GM12801 (cell line): ENCODE measurements at regions not wholly inside any gene's neighbourhood (a gene's known extent, or its start where the extent isn't known, plus 50 kb on each side); places are given as distances from the start of the nearest gene placed in this dataset.

Source experiments
- TF ChIP-seq, protein P1 (sequence below): IDR thresholded peaks from one replicate; pipeline ENCODE4 v1.5.1; 2011; ENCODE audit warnings: control low read depth; ENCODE audit not compliant: insufficient read length; ENCODE audit errors: extremely low read depth

DNA sequence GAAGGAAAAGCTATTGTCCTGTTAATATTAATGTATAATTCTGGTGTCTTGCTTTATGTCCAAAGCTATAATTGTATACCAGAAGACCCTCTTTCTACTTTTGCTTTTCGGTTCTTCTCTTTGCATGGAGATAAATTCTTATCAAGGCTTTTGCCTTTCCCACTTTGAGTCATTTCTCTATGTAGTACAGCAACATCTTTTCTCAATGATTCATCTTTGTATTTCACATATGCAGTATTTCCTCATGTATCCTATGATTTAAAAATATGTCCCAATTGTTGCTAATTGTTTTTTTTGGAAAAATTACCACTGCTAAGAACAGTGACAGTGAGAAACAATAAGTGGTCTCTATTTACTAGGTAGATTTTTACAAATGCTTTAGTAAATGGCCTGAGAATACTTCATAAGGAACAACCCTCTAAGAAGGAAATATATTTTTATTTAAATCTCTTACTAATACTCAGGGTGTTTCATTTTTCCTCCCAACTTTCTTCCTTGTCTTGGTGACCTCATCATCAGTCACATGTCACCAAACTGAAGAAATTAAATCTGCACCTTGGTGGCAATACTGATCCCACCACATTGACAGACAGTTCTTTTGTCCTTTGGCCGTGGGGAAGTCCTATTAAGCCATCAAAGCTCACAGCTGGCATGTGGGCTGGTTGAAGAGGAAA lies 290.6 kb downstream of the SATB1 start:
- TF ChIP-seq, protein P1, sequence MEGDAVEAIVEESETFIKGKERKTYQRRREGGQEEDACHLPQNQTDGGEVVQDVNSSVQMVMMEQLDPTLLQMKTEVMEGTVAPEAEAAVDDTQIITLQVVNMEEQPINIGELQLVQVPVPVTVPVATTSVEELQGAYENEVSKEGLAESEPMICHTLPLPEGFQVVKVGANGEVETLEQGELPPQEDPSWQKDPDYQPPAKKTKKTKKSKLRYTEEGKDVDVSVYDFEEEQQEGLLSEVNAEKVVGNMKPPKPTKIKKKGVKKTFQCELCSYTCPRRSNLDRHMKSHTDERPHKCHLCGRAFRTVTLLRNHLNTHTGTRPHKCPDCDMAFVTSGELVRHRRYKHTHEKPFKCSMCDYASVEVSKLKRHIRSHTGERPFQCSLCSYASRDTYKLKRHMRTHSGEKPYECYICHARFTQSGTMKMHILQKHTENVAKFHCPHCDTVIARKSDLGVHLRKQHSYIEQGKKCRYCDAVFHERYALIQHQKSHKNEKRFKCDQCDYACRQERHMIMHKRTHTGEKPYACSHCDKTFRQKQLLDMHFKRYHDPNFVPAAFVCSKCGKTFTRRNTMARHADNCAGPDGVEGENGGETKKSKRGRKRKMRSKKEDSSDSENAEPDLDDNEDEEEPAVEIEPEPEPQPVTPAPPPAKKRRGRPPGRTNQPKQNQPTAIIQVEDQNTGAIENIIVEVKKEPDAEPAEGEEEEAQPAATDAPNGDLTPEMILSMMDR, result no peak

DNA sequence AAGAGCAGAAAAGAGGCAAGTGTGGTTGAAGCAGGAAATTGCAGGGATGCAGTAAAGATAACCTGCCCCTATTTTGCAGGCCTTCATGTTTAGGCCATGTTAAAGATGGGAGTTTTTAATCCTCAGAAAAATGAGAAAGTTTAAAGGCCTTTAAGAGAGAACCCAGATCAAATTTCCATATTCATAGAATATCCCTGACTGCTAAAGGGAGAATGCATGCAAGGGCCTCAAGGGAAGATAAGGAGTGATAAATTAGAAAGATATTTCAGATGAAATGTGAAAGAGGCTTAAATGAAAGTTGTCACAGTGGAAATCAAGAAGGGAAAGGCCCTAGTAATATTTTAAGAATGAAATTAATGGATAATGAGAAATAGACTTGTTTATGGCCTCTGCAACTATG lies 292.1 kb downstream of the SATB1 start:
- TF ChIP-seq, protein P1, result no peak

DNA sequence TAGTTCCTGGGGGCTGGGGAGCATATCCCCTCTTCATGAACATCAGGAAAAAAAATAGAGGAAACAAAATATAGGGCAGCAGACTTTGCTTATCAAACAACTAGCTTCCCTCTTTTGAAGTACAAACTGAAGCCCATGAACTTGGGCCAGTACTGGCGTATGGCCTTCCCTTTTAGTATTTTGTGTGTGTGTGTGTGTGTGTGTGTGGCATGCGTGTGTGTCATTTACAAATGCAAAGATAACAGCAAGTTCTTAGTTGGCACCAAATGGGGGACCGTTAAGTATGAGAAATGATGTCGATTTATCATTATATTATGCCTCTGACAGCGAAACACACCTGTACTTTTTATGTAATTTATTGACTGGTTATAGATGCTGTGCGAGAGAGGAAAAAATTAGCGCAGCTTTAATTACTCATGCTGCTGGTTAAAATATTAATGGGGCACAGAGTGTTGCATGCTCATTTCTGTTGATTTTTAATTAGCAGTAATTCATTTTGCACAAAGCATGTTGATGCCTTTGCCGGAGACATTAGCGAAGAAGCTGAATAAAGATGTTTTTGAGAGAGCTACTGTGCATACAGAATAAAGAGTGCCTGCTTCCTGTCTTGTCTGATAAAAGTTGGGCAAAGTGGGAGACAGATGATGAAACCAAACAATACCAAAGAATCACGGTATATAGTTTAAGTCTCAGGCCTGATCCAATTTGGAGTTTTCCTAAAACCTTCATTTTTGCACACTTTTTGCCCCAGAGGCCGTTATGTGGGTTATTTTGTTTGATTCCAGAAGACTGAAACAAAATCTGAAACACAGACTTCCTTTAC lies 297.1 kb downstream of the SATB1 start:
- TF ChIP-seq, protein P1, result no peak

DNA sequence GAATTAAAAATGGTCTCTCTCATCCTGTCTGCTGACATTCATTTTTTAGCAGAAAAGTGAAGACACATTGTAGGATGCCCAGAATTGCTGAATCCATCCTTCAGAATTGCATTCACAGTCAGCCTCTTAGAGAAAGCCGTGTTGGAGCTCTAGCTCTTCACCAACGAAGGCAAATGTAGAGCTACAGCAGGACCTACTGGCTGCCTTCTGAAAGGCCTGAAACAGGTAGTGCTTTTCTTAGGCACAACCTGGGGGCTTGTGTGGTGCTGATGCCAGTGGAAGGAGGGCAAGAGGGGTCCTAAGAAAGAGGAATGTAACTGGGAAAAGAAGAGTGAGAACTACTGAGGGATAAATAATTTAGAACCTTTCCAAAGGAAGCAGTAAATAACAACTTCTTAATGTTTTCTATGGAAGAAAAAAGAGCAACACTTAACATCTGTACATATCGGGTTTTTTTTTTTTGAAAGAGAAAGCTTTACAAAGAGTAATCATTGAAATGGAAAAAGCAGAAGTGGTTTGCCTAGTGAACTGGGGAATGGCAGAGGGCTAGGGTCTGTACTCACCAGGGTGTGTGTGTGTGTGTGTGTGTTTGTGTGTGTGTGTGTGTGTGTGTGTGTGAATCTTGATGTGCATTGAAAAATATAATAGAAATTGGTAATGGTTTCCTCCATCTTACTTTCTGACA lies 297.8 kb downstream of the SATB1 start:
- TF ChIP-seq, protein P1, result no peak

DNA sequence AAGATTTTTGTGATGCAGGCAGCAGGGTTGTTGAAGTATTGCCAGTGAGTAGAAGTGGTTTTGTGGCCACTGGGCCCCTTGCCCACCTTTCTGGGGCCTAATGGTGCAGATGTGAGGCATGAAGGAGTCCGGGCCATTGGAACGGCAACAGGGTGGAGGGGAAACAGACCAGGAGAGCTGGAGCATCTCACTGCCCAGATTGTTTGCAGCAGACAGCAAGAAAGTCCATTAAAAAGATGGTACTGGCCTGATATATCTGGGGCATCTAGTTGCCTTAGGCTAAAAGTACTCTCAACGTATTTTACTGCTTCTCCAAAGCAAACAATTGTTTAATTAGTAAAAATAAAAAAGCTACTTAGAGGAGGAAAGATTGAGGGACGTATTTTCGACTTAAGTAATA lies 298.4 kb downstream of the SATB1 start:
- TF ChIP-seq, protein P1, result no peak

DNA sequence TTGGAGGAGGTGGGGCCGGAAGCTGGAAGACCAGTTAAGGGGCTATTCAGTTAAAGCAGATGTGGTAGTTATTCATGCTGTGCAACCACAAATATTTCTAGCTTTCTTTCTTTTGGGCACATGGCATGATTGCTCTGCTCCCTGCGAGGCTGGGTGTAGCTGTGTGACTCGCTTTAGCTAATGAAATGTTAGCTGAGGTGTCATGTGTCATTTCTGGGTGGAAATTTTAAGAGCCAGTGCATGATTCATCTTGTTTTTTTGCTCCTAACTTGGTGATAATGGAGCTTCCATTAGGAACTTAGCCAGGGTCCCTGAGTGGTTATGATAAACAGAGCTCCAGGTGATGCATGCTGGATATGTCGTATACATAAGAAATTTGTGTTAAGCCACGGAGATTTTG lies 300.6 kb downstream of the SATB1 start:
- TF ChIP-seq, protein P1, result no peak

DNA sequence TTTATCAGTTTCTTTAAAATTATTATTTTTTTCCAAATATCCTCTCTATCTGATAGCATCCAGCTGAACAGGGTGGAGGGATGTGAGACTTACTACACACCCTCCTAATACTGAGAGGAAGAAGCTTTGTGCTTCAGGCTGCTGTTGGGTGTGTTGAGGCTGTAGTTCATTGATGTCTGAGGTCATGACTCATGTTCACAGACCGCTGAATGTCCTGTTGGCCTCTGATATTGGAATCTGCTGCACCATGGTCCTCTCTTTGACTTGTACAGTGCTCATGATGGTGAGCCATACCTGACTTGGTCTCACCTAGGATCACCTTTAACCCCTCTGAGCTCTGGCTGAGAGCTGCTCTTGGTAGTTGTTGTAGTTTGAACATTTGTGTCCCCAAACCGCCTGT lies 302.9 kb downstream of the SATB1 start:
- TF ChIP-seq, protein P1, result no peak
